Esophagus squamous epithelium (tissue), 5 donors: ENCODE measurements at regions not wholly inside any gene's neighbourhood (a gene's known extent, or its start where the extent isn't known, plus 50 kb on each side); places are given as distances from the start of the nearest gene placed in this dataset.

Experiments used
- DNase-seq: peaks from one replicate; lab custom pipeline; 2025; lab: John Stamatoyannopoulos, UW
- H3K27ac ChIP-seq, 4 donors: fragments of 200-600 bp; sonication (generic); one replicate each; pipeline ENCODE4 v1.5.1; 2016 to 2019; ENCODE audit warnings: mild to moderate bottlenecking in 1 of 4
- H3K27me3 ChIP-seq, 4 donors: fragments of 200-600 bp; sonication (generic); 1 replicate in 3 of 4; 2 replicates in 1 of 4; pipeline versions ENCODE4 v1.5.1 to v1.6.0; 2017 to 2021; ENCODE audit warnings: antibody characterized with exemption in 1 of 4
- H3K36me3 ChIP-seq, 3 donors: fragments of 200-600 bp; sonication (generic); one replicate each; pipeline ENCODE4 v1.5.1; 2016 to 2019
- H3K4me1 ChIP-seq, 3 donors: fragments of 200-600 bp; sonication (generic); one replicate each; pipeline ENCODE4 v1.5.1; 2017 to 2019
- H3K4me3 ChIP-seq, 4 donors: fragments of 200-600 bp; sonication (generic); 1 replicate in 3 of 4; 2 replicates in 1 of 4; pipeline ENCODE4 v1.5.1; 2016 to 2019; ENCODE audit warnings: mild to moderate bottlenecking in 2 of 4, moderate library complexity in 1 of 4
- H3K9me3 ChIP-seq, 3 donors: fragments of 200-600 bp; sonication (generic); one replicate each; pipeline ENCODE4 v1.5.1; 2016 to 2019
- CTCF ChIP-seq, 6 experiments: fragments of 450-650 bp in 4 of 6; fragments of 200-600 bp in 2 of 6; sonication (generic) in 2 of 6; IDR thresholded peaks; one replicate each; pipeline ENCODE4 v1.5.1; 2016 to 2019; ENCODE audit warnings: antibody characterized with exemption in 6 of 6, mild to moderate bottlenecking in 4 of 6, moderate library complexity in 4 of 6
- POLR2A ChIP-seq, 4 donors: fragments of 450-650 bp; IDR thresholded peaks; one replicate each; pipeline ENCODE4 v1.6.1; 2017; ENCODE audit warnings: antibody characterized with exemption in 4 of 4, mild to moderate bottlenecking in 4 of 4, moderate library complexity in 3 of 4
- whole genome bisulfite sequencing, 2 donors: methylation state at CpG; one replicate each; pipeline ENCODE4 v1.1.5; 2018; 5-methylcytosine and 5-hydroxymethylcytosine counted together
- intact Hi-C: fragments of 100-400 bp; cut with DNase I; formaldehyde crosslinking; loops from one replicate; pipeline ENCODE4 v1.15.0; 2022
- donor health status: DM: yes; HTN: yes; CAD: no.

- WGBS, 2 donors = 82% methylated on average over 5 of the region's 7 CpGs; no CpG with 5 or more reads in 1 of the 2 donors
Measured at GRCh38 chr4:106471151-106471550, 102.6 kb upstream of the GIMD1 start.

GRCh38 chr4:106463622-106464021 lies 95.0 kb upstream of the GIMD1 start:
- Histone ChIP-seq H3K9me3 (no peaks in the 10 kb centered on the region), H3K36me3 (no peaks in the 10 kb centered on the region), H3K27ac (no peak overlapping the region), H3K4me1 (no peaks in the 10 kb centered on the region), H3K4me3 (no peak overlapping the region), H3K27me3 (no peaks in the 10 kb centered on the region)
- no peak for DNase-seq
- intact Hi-C loops = no loop called here
- TF ChIP-seq POLR2A (IDR thresholded peaks at IDR 0.05) = no peak
- TF ChIP-seq CTCF (IDR thresholded peaks at IDR 0.05) = no peak
- WGBS, 2 donors = 36 to 61% methylated on average over 2 of the region's 2 CpGs

More at GRCh38 chr4:106471151-106471550, 102.6 kb upstream of the GIMD1 start:
- H3K27ac ChIP-seq = no peak overlapping the region
- TF ChIP-seq CTCF (IDR thresholded peaks at IDR 0.05) (no peak), POLR2A (IDR thresholded peaks at IDR 0.05) (no peak)
- no peaks in the 10 kb centered on the region for H3K4me1 ChIP-seq
- H3K4me3 ChIP-seq = no peak overlapping the region
- no peaks in the 10 kb centered on the region for H3K36me3 ChIP-seq
- intact Hi-C loops = no loop called here
- no peaks in the 10 kb centered on the region for H3K27me3 ChIP-seq
- DNase-seq = no peak
- H3K9me3 ChIP-seq = no peaks in the 10 kb centered on the region

- Histone ChIP-seq H3K27me3 (no peaks in the 10 kb centered on the region), H3K9me3 (no peaks in the 10 kb centered on the region), H3K4me3 (no peak overlapping the region), H3K36me3 (no peaks in the 10 kb centered on the region), H3K27ac (no peak overlapping the region), H3K4me1 (no peaks in the 10 kb centered on the region)
- 68 to 72% methylated on average over 2 of the region's 2 CpGs for WGBS, 2 donors
- no peak for DNase-seq
- TF ChIP-seq POLR2A (IDR thresholded peaks at IDR 0.05) (no peak), CTCF (IDR thresholded peaks at IDR 0.05) (no peak)
- intact Hi-C loops = no loop called here
Measured at GRCh38 chr4:106454581-106454980, 86.0 kb upstream of the GIMD1 start.

GRCh38 chr4:106454021-106454420 lies 85.4 kb upstream of the GIMD1 start:
- no peak for DNase-seq
- H3K27me3 ChIP-seq = no peaks in the 10 kb centered on the region
- WGBS, 2 donors = 25 to 30% methylated on average over 2 of the region's 2 CpGs
- H3K9me3 ChIP-seq = no peaks in the 10 kb centered on the region
- no peaks in the 10 kb centered on the region for H3K4me1 ChIP-seq
- intact Hi-C loops = no loop called here
- H3K27ac ChIP-seq = no peak overlapping the region
- no peaks in the 10 kb centered on the region for H3K36me3 ChIP-seq
- no peak overlapping the region for H3K4me3 ChIP-seq
- TF ChIP-seq CTCF (IDR thresholded peaks at IDR 0.05) (no peak), POLR2A (IDR thresholded peaks at IDR 0.05) (no peak)

- no peak for DNase-seq
- no peak overlapping the region for H3K4me3 ChIP-seq
- peaks cover 0 to 7% (median 0%) of the 10 kb centered on the region in 3 donors for H3K9me3 ChIP-seq
- intact Hi-C loops = no loop called here
- TF ChIP-seq CTCF (IDR thresholded peaks at IDR 0.05) (no peak), POLR2A (IDR thresholded peaks at IDR 0.05) (no peak)
- H3K27me3 ChIP-seq = no peaks in the 10 kb centered on the region
- WGBS, 2 donors = 82 to 97% methylated on average over 1 of the region's 1 CpG
- H3K36me3 ChIP-seq = no peaks in the 10 kb centered on the region
- no peak overlapping the region for H3K27ac ChIP-seq
- no peaks in the 10 kb centered on the region for H3K4me1 ChIP-seq
Measured at GRCh38 chr4:106451091-106451490, 82.5 kb upstream of the GIMD1 start.
